ENCODE measurements at regions not wholly inside any gene's neighbourhood (a gene's known extent, or its start where the extent isn't known, plus 50 kb on each side); places are given as distances from the start of the nearest gene placed in this dataset.

DNA sequence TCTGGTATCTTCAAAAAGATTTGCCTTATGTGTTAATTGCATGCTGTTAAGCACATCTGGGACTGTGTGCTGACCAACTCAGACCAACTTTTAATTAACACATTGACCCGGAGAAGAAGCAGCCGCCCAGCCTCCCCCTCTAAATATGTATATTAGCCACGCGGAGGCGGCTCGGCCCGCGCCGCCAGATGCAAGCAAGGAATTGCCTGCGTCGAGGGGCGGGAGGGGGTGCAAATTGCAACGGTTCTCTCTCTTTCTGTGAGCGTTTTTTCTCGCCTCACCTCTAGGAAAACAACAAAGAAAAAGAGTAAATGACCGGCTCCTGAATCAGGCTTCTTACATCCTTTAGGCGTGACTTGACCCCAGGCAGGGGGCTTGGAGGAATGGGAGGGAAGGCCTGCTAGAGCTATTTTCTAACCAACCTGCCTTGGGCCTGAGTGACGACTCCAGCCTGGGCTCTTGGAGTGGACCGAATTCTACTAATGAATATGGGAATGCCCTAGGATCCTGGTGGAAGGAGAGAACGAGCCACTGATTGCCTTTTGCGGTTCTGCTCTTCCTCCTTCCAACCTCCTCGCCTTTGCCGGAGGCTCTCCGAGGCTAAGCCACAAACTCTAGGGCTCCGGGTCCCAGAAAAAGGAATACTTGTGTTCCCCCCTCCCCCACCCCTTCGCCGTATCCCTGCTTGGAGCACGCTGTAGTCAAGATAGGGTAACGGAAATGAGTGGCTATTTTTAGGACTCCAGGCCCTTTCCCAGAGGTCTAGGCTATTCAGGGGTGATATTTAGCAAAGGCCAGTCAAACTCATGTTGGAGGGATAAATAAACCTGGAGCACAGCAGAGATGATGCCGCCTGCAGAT, 417.0 kb upstream of the ESRRG start:
- no peak for TF ChIP-seq GLIS3 (CRISPR knock-in tag; IDR thresholded peaks at IDR 0.05)
- TF ChIP-seq, protein P1, sequence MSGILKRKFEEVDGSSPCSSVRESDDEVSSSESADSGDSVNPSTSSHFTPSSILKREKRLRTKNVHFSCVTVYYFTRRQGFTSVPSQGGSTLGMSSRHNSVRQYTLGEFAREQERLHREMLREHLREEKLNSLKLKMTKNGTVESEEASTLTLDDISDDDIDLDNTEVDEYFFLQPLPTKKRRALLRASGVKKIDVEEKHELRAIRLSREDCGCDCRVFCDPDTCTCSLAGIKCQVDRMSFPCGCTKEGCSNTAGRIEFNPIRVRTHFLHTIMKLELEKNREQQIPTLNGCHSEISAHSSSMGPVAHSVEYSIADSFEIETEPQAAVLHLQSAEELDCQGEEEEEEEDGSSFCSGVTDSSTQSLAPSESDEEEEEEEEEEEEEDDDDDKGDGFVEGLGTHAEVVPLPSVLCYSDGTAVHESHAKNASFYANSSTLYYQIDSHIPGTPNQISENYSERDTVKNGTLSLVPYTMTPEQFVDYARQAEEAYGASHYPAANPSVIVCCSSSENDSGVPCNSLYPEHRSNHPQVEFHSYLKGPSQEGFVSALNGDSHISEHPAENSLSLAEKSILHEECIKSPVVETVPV (CRISPR knock-in tag; IDR thresholded peaks at IDR 0.05), result no peak
- TF ChIP-seq ZFP30 (CRISPR knock-in tag; IDR thresholded peaks at IDR 0.05), result no peak
- no peak for TF ChIP-seq SNAI2 (CRISPR knock-in tag; IDR thresholded peaks at IDR 0.05)
- TF ChIP-seq PPARA (CRISPR knock-in tag; IDR thresholded peaks at IDR 0.05; ENCODE audit: borderline replicate concordance), result no peak
- TF ChIP-seq, protein P2, sequence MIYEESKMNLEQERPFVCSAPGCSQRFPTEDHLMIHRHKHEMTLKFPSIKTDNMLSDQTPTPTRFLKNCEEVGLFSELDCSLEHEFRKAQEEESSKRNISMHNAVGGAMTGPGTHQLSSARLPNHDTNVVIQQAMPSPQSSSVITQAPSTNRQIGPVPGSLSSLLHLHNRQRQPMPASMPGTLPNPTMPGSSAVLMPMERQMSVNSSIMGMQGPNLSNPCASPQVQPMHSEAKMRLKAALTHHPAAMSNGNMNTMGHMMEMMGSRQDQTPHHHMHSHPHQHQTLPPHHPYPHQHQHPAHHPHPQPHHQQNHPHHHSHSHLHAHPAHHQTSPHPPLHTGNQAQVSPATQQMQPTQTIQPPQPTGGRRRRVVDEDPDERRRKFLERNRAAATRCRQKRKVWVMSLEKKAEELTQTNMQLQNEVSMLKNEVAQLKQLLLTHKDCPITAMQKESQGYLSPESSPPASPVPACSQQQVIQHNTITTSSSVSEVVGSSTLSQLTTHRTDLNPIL (CRISPR knock-in tag; IDR thresholded peaks at IDR 0.05; ENCODE audit: low read depth), result no peak
- TF ChIP-seq ESRRG (CRISPR knock-in tag; IDR thresholded peaks at IDR 0.05), result no peak
- no peak for ATAC-seq

DNA sequence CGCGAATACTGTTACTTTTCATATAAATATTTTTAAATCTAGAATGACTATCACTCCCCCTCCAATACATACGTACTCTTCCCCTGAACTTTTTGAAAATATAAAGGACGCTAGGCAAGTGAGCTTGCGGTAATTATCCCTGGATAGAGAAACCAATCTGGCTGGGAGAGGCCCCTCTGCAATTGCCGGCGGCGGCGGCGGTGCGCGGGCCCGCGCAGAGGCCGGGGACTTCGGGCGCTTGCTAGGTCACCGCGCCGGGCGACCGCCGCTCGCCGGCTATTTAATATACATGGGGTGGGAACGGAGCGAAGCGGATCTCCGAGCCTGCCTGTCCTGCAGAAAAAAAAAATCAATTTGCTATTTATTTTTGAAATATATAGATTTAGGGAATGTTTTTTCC, 416.3 kb upstream of the ESRRG start:
- TF ChIP-seq ISL1 (CRISPR knock-in tag; IDR thresholded peaks at IDR 0.05) (no peak), TSHZ2 (CRISPR knock-in tag; IDR thresholded peaks at IDR 0.05) (no peak), ZC3H10 (CRISPR knock-in tag; IDR thresholded peaks at IDR 0.05) (no peak), ZFP3 (CRISPR knock-in tag; IDR thresholded peaks at IDR 0.05) (no peak), ZNF8 (CRISPR knock-in tag; IDR thresholded peaks at IDR 0.05) (no peak), PATZ1 (CRISPR knock-in tag; IDR thresholded peaks at IDR 0.05; ENCODE audit: borderline replicate concordance) (no peak), ZFP30 (CRISPR knock-in tag; IDR thresholded peaks at IDR 0.05) (no peak), GLIS3 (CRISPR knock-in tag; IDR thresholded peaks at IDR 0.05) (no peak), ZNF565 (CRISPR knock-in tag; conservative IDR thresholded peaks at IDR 0.05; ENCODE audit: low read depth) (no peak), SNAI2 (CRISPR knock-in tag; IDR thresholded peaks at IDR 0.05) (no peak)
- TF ChIP-seq, protein P1 (CRISPR knock-in tag; IDR thresholded peaks at IDR 0.05), result no peak
- TF ChIP-seq, protein P3, sequence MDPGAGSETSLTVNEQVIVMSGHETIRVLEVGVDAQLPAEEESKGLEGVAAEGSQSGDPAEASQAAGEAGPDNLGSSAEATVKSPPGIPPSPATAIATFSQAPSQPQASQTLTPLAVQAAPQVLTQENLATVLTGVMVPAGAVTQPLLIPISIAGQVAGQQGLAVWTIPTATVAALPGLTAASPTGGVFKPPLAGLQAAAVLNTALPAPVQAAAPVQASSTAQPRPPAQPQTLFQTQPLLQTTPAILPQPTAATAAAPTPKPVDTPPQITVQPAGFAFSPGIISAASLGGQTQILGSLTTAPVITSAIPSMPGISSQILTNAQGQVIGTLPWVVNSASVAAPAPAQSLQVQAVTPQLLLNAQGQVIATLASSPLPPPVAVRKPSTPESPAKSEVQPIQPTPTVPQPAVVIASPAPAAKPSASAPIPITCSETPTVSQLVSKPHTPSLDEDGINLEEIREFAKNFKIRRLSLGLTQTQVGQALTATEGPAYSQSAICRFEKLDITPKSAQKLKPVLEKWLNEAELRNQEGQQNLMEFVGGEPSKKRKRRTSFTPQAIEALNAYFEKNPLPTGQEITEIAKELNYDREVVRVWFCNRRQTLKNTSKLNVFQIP (CRISPR knock-in tag; IDR thresholded peaks at IDR 0.05; ENCODE audit: borderline replicate concordance, low read depth), result no peak
- ATAC-seq, result no peak

DNA sequence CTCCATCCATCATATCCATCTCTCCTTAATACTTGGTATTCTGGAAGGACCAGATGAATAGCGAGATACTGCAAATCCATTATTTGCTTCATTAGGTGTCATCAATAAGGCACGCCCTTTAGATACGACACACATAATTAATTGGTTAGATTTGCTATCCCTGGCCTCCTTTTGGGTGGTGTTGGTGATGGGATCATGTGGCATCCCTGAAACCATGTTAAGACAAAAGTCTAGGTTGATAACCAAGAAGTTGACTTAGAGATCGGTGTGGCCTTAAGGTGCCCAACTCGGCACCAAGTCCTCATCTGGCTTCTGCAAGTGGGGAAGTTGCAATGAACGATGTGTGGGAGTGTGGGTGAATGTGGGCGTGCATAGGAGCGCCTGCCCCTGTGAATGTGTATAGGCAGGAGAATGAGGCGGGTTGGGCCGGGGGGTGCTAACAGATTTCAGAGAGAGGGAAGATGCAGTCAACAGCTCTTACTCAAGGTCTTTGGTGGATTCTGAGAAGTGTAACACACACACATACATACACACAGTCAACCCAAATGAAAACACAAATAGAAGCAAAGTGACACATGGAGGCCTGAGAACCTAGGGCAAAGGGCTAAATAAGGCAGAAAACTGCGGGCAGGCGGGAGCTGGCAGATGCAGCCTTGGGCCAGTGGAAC, 415.7 kb upstream of the ESRRG start:
- ATAC-seq, result no peak
- TF ChIP-seq SNAI2 (CRISPR knock-in tag; IDR thresholded peaks at IDR 0.05) (no peak), OSR1 (CRISPR knock-in tag; IDR thresholded peaks at IDR 0.05) (no peak), CSDC2 (CRISPR knock-in tag; IDR thresholded peaks at IDR 0.05) (no peak), ESRRG (CRISPR knock-in tag; IDR thresholded peaks at IDR 0.05) (no peak), GLIS3 (CRISPR knock-in tag; IDR thresholded peaks at IDR 0.05) (no peak), TSHZ2 (CRISPR knock-in tag; IDR thresholded peaks at IDR 0.05) (no peak), ZC3H10 (CRISPR knock-in tag; IDR thresholded peaks at IDR 0.05) (no peak)
- TF ChIP-seq, protein P2 (CRISPR knock-in tag; IDR thresholded peaks at IDR 0.05; ENCODE audit: low read depth), result no peak
- TF ChIP-seq, protein P3 (CRISPR knock-in tag; IDR thresholded peaks at IDR 0.05; ENCODE audit: borderline replicate concordance, low read depth), result no peak

Data from SK-N-SH treated with all-trans-retinoic acid at 6 μM for 48 hours (cell line).